HG03378 (cell line): ENCODE measurements at regions not wholly inside any gene's neighbourhood (a gene's known extent, or its start where the extent isn't known, plus 50 kb on each side); places are given as distances from the start of the nearest gene placed in this dataset.
"Not testable (repeated sequence)": the region's sequence is repeated elsewhere in the genome, so short reads cannot be mapped to it uniquely, and the experiment has no call there.

Experiments
- ATAC-seq: cut with Tn5 transposase; IDR thresholded peaks from one replicate; pipeline ENCODE4 v1.9.1; 2021; ENCODE audit warnings: mild to moderate bottlenecking, moderate library complexity; ENCODE audit not compliant: unreplicated experiment

DNA sequence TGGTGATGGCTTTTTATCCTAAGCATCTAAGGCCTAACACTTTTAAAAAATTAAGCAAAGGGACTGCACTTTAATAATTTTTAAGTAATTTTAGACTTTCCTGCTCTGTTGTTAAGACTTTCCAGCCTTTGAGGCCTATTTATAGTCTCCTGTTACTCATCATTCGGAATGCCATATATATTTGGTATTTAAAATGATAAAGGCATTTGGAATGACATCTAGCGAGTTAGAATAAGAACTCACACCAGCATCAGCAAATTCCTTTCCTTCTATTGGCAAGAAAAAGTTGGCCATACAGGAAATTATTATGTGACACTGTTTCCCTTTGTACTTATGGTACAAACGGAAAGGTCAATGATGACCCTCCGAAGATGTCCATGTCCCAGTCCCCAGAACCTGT lies 88.1 kb upstream of the STMND1 start:
- no peak for ATAC-seq

DNA sequence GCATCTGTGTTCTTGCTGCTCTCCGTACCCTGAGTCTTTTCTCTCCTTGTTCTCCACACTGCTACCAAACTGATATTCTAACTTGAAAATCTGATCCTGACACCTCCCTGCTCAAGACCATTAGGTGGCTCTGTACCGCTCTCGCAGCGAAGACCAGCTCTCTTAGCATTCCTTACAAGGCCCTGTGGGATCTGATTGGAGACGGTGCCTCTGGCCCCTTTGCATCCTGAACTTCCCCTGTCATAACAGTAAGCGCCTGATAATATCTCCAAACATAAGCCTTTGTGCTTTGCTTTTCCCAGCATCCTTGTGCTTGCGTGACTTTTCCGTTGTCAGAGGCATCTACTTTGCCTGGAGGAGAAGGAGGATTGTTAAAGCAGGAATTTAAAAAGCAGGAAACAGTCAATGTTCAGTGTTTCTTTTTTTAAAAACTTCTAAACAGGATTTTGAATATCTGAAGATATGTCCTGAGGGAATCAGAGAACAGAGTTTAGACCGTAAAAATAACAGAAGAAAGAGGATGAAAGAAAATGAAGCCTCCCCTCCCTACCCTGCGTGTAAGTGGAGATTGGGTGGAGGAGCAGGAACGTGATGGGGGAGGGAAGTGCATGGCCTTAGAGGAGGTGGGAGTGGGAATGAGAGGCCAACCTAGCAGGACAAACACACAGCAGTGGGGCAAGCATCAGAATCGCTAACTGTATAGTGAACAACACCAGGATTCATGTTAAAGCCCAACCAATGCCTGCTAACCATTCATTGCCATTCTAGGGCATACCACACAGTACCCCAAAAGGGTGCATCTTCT lies 89.2 kb upstream of the STMND1 start:
- no peak for ATAC-seq

DNA sequence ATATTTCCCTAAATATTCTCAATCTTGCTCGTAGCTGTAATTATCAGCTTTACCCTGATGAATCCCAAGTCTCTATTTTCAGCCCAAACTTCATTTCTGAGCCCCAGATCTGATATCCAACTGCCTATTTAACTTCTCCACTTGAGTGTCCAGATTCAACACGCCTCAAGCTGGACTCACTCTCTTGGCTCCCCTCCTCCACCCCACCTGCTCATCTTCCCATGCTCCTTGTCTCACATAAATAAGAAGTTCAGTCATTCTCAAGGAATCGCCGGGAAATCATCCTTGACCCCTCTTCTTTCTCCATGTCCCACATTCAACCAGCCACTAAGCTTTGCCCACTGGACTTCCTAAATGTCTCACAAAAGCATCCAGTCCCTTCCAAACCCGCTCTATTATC lies 89.9 kb upstream of the STMND1 start:
- no peak for ATAC-seq

DNA sequence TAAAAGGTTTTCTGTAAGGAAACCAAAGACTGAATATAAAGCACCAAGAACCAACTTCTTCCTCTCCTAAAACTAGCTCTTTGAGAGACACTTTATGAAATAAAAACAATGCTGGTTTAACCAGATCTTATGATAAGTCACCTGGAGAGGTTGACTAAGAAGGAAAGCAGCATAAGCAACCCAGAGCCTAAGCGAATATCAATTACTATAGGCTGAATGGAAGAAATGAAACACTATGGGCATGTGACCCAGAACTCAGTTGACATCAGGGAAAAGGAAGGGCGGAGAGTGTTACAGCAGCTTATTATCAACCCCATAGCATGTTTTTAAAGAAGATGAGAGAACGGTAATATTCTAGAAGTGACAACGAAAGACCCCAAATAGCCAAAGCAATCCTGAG lies 94.1 kb upstream of the STMND1 start:
- ATAC-seq = no peak

DNA sequence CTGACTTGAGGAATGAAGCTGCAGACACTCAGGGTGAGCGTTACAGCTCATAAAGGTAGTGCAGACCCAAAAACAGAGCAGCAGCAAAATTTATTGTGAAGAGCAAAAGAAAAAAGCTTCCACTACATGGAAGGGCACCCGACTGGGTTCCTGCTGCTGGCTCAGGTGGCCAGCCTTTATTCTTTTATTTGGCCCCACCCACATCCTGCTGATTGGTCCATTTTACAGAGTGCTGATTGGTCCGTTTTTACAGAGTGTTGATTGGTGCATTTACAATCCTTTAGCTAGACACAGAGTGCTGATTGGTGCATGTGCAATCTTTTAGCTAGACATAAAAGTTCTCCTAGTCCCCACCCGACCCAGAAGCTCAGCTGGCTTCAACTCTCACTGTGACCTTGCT lies 95.3 kb upstream of the STMND1 start:
- no peak for ATAC-seq

DNA sequence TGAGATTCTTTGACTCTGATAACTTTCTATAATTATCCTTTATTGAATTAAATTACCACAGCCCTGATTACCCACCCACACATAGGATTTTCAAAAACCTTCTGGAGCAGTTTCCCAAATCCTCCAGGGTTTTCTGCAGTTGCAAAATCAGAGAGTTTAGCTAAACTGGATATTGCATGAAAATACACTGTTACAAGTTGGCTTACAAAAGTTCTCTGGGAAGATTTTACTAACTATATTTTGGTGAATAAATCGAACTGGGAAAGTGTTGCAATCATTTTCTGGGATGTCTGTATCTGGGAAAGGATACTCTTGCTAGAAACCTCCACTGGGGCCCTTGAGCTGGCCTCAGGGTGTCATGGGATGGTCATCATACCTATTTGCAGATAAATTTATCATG lies 97.6 kb upstream of the STMND1 start:
- ATAC-seq = no peak

DNA sequence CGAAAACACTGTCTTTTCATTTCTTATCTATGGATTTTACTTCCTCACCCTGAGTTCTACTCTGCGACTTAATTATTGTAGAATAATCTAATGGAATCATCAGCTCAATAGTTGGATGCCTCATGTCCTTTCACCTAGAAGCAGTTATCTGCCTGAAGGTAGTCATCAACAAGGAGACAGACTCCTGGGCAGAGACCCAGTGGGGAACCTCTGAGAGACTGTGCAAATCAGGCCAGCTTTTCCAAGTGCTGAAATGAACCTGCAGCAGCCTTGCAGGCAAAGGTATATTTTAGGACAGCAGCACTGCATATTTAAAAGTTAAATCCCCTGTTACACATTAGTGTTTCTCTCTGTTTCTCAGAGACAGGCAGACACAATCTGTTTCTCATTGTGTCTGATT lies 99.7 kb upstream of the STMND1 start:
- no peak for ATAC-seq

DNA sequence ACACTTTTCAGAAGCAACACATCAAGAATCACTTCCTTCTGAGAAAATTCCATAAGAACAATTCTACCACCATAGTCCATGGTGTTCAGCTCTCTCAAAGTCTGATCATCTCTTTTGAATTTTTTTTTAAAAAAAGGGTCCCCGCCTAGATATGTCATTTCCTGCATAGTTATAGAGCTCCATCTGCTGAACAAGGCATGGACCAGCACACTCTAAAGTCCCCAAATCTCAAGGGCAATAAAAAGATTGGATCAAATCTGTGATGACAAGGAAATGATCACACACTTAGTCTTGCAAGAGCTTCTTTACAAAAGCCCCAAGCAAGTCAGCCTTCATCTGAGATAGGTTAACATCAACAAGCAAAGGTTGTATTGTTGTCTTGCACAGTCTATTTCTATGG lies 100.7 kb upstream of the STMND1 start:
- no peak for ATAC-seq

DNA sequence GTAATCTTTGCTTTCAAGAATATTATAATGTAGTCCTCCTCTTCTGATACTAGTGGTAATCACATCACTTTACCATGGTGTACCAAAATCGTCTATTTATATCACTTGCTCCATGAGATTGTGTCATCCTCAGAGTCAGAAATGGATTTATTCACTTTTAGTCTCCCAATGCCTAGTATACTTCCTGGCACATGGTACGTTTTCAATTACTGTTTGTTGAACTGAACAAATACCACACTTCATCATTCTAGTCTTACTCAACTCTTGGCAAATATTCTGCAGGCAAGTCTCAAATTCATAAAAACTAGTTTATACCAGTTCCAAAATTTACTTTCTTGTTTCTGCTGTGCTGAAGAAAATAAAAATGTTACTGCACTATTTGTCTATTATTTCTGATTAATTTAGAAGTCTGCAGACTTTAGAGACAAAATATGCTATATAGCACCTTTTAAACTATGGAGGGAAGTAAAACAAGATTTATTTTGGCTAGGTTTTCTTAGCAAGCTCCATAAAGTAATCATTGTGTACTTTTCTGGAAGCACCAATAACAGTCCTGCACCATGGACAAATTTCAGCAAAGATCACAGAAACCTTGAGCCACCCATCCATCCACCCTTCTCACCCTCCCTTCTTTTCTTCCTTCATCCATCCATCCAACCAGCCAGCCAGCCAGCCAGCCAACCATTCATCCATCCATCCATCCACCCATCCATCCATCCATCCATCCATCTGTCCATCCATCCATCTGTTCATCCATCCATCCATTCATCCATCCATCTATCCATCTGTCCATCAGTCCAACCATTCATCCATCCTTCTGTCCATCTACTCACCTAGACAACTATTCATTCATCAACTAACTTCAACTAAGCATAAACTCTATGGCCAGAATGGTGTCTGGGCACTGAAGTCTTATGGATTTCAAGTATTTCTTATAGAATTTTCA lies 102.1 kb upstream of the STMND1 start:
- no peak for ATAC-seq

DNA sequence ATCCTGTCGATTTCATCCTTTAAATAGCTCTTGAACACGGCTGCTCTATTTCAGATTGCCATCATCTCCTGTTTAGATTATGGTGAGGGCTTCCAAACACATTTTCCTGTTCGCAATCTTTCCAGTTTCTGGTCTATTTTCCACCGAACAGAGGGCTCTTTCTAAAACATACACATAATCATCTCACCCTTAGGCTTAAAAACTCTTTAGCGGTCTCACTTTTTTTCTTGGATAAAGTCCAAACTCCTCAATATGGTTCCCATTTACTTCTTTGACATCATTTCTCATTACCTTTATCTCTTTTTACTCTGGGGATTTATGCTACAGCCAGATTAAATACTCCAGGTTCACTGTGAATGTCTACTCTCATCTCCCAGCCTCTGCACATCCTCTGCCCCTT lies 103.4 kb upstream of the STMND1 start:
- no peak for ATAC-seq

DNA sequence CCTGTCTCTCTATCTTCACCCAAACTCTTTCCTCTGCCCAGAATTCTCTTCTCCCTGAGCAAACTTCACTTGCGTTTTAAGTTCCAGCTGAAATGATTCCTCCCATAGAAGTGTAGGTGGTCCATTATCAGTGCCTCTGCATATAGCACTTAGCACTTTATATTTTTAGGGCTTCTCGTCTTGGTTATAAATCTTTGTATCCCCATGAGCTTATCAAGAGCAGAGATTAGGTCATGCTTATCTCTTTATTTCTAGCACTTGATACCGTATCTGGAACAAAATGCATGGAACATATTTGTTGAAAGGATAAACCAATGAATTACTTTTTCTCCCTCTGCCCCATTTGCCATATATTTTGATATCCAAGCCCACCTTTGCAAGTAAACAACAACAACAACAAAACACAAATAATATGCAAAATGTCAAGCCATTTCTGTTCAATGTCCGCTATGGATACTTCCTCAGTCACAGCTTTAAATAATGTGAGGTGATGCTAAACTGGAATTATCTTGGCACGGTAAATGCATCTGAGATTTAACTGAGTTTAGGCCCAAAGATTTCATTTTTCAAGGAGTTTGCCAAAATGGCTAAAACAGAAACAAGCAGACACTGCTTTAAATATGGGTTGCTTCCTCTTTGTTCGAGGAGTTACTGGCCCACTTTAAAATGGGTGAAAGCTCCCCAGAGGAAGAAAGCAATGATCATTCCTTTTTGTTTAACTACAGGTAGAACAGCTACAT lies 106.2 kb upstream of the STMND1 start:
- ATAC-seq = no peak

DNA sequence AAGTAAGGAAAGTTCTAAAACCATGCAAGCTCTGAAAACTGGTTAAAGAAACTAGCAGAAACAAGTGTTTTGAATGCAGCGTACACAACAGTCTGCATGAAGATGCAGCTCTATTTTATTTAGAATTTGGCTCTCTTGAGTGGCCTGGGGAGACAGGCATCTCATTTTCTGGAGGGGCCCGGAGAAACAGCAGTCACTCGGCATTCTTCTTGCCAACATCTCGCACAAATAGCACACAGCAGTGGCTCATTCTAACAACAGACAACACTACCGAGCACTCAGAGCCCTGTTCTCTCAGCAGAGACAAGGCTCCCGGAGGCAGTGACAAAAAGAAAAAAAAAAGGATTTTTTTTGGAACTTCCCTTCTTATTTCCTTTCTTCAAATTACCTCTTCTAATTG lies 108.5 kb upstream of the STMND1 start:
- ATAC-seq = no peak

DNA sequence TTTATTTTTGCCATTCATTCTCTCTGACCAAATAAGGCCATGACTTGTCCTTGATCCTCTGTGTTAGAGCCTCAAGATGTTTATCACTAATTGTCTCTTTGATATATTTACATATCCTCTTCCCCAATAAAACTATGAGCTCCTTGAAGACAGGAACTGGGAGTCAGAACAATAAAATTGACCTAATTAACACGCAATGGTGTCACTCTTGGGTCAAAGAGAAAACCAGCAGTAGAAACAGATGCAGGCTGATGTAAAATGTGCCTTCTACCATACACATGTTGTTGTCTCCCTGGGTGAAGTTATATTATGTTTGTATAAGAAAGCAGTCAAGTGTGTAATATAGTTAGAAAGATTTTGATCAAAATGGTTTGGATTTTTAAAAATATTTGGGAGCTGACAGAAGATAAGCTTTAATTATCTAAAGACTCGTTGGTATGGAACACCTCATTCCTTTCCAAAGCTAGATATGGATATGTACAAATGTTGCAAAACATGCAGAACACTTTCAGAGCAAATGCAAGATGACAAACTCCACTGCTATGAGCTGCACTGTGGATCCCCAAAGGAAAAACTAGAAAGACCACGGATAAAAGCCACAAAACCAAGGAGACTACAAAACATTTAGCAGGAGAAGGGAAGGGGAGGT lies 109.7 kb upstream of the STMND1 start:
- ATAC-seq = no peak

DNA sequence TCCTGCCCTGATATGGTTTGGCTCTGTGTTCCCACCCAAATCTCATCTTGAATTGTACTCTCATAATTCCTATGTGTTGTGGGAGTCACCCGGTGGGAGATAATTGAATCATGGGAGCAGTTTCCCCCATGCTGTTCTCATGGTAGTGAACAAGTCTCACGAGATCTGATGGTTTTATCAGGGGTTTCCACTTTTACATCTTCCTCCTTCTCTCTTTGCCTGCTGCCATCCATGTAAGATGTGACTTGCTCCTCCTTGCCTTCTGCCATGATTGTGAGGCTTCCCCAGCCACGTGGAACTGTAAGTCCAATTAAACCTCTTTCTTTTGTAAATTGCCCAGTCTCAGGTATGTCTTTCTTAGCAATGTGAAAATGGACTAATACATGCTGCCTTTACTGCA lies 111.9 kb upstream of the STMND1 start:
- ATAC-seq = not testable (repeated sequence)

DNA sequence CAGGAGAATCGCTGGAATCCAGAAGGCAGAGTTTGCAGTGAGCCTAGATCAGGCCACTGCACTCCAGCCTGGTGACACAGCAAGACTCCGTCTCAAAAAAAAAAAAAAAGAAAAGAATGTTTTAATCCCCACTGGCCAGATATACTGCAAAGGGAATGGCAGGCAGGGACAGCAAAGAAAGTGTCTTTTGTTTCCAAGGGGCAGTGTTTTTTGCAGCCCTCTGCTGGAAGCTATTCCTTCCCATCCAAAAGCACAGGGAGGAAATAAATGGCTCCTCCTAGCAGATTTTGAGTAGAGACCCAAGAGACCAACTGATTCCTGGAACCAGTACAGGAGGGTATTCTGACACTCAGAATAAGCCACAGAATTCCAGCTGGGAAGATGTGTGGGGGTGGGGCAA lies 112.5 kb upstream of the STMND1 start:
- no peak for ATAC-seq

DNA sequence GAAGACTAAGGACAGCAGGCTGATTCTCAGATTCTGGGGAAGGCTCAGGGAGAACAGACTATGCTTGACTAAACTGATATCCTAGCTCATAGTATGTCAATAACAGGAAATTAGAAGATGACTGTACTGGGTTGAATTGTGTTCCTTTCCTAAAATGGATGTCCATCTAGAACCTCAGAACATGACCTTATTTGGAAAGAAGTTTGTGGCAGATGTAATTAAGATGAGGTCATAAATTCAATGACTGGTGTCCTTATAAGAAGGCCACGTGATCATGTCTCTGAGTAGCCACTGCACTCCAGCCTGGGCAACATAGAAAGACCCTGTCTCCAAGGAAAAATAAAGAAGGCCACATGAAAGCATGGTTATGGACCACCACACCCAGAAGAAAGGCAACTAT lies 113.9 kb upstream of the STMND1 start:
- ATAC-seq = no peak

DNA sequence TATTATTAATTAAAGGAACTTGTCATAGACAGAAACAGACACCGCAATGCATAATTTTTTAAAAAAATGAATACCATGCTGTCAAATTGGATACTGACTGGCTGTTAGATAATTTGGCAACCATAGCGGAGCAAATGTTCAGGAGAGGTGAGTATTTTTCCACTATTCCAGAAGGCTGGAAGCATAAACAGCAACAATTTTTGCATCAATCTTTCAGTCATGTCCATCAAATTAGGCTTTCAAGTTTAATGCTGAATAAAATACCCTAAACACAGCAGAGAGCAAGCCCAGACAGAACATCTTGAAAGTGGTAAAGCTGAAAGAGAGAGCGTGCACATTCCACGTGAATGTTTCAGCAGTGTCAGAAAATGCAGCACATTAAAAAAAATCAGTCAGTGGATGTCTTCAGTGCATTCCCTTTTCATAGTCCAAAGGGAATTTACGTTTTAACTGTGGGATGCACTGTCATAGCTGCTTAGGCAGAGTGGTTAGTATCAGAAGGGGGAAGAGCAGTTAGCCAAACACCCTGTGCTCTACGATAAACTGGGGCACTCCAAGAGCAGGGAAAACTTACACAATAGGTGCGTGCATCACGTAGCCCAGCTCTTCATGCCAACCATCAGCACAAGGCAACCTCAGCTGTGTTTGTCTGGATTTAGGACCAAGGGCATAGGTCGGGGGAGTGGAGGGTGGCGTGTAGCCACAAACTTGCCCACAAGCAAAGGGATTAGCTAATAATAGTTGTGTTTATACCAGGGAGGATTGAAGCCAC lies 116.2 kb upstream of the STMND1 start:
- ATAC-seq = no peak

DNA sequence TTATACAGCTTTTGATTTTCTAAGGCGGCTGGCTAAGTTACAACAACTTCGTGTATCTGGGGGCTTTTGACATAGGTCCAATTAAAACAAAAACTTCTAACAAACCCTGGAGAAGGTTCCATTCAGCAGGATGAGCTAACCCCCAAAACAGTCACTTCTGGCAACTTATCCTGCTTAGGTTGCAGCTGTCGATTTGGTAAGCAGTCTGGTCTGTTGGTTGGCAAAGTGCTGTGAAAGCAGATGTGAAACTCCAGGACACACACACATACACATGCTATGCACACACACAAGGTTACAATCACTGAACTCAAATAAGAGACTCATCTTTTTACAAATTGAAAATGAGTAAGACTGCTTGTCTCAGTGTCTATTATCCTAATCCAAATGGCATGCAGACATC lies 119.0 kb upstream of the STMND1 start:
- no peak for ATAC-seq

DNA sequence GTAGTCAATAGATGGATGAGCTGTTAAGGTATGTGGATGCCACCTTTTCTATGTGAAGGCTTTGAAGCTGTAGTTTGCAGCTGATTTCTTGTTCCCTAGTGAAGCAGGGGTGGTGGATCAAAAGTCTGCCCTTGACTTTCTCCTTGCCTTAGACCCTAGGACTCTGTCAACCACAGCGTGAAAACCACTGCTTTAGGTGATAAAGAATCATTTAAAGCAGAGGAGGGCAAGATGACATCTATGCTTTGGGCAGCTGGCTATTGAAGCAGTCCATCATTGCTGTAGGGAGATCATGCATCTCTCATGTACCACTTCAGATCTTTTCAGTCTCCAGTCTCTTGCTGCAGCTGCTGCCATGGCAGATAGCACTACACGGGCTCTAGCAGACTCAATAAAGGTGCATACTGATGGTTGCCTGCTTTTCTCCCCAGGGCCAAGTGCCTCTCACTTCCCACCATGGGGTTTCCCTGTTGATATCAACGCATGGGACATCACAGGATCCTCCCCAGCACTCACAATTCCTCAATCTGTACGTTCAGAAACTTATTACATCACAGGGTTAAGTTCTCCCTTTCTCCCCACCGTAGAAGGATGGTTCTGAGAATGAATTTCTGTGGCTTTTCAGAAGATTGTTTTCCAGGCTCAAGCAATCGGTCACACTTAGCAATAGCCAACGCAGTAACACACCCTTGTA lies 122.0 kb upstream of the STMND1 start:
- no peak for ATAC-seq

DNA sequence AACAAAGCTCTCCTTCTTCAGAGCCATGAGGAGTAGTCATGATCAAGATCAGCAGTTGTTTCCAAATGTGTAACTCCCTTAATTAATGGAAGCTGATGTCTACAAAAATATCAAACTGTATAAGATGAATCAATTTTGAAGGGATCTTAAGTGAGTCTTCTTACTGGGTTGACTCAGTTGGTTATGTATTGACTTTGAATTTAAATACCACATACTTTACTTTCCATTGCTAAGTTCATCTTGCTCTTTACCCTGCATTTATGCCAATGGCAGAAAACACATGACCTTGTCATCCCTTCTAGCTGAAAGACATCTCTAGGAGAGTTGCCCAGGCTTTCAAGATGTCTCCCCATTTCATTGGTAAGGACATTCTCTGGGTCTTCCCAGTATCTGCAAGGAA lies 123.2 kb upstream of the STMND1 start:
- ATAC-seq = no peak
